Fibroblast of lung (primary cell): ENCODE measurements at regions not wholly inside any gene's neighbourhood (a gene's known extent, or its start where the extent isn't known, plus 50 kb on each side); places are given as distances from the start of the nearest gene placed in this dataset.

Experiments used
- DNase-seq, 2 donors: peaks; one replicate each; pipeline versions ENCODE4 v3.0.0 to v3.0.0-alpha.2; 2010; ENCODE audit warnings: low read depth in 2 of 2
- H2AFZ ChIP-seq: 2 replicates; pipeline ENCODE4 v1.5.1; 2012; ENCODE audit warnings: low read length, control low read depth, inconsistent platforms
- H3K27ac ChIP-seq: 2 replicates; pipeline ENCODE4 v1.5.1; 2011; ENCODE audit warnings: low read length, control low read depth; ENCODE audit not compliant: insufficient read depth
- H3K27me3 ChIP-seq: 2 replicates; pipeline ENCODE4 v1.5.1; 2011; ENCODE audit warnings: mild to moderate bottlenecking, low read length; ENCODE audit not compliant: control insufficient read depth, insufficient read depth
- H3K36me3 ChIP-seq: 2 replicates; pipeline ENCODE4 v1.5.1; 2011; ENCODE audit warnings: low read length; ENCODE audit not compliant: control insufficient read depth, insufficient read depth
- H3K4me1 ChIP-seq: 2 replicates; pipeline ENCODE4 v1.5.1; 2011; ENCODE audit warnings: low read length; ENCODE audit not compliant: control insufficient read depth, insufficient read depth; ENCODE audit errors: extremely low read depth
- H3K4me2 ChIP-seq: 2 replicates; pipeline ENCODE4 v1.5.1; 2011; ENCODE audit warnings: low read length, control low read depth; ENCODE audit not compliant: insufficient read depth; ENCODE audit errors: extremely low read depth
- H3K4me3 ChIP-seq, 4 experiments: fragments of 200-600 bp in 1 of 4; sonication (generic) in 1 of 4; replicated peaks in 1 of 4; 2 replicates each; pipeline ENCODE4 v1.5.1; 2011 to 2016; ENCODE audit warnings: low read length in 4 of 4, low read depth in 3 of 4, mild to moderate bottlenecking in 3 of 4, control low read depth in 2 of 4, inconsistent platforms in 1 of 4, mixed read lengths in 1 of 4; ENCODE audit not compliant: insufficient read depth in 1 of 4; ENCODE audit errors: control extremely low read depth in 1 of 4
- H3K79me2 ChIP-seq: 2 replicates; pipeline ENCODE4 v1.5.1; 2012; ENCODE audit warnings: mild to moderate bottlenecking, low read length, inconsistent platforms; ENCODE audit not compliant: control insufficient read depth, insufficient read depth
- H3K9ac ChIP-seq: 2 replicates; pipeline ENCODE4 v1.5.1; 2011; ENCODE audit warnings: mild to moderate bottlenecking, low read length, control low read depth; ENCODE audit not compliant: insufficient read depth
- H3K9me3 ChIP-seq: 2 replicates; pipeline ENCODE4 v1.5.1; 2012; ENCODE audit warnings: low read depth, low read length; ENCODE audit not compliant: control insufficient read depth, insufficient read depth
- H4K20me1 ChIP-seq: 2 replicates; pipeline ENCODE4 v1.5.1; 2011; ENCODE audit warnings: low read length; ENCODE audit not compliant: control insufficient read depth, insufficient read depth; ENCODE audit errors: extremely low read depth
- CTCF ChIP-seq, 2 donors: IDR thresholded peaks in 1 of 2; conservative IDR thresholded peaks in 1 of 2; 1 replicate in 1 of 2; 2 replicates in 1 of 2; pipeline ENCODE4 v1.5.1; 2011 to 2012; ENCODE audit warnings: low read length in 2 of 2, control low read depth in 1 of 2, inconsistent platforms in 1 of 2, low read depth in 1 of 2, mild to moderate bottlenecking in 1 of 2
- EZH2 ChIP-seq: IDR thresholded peaks from 2 replicates; pipeline ENCODE4 v1.5.1; 2012; ENCODE audit warnings: low read length, control low read depth, mild to moderate bottlenecking; ENCODE audit errors: missing control alignments

GRCh38 chr18:22838221-22838620, 94.9 kb upstream of the RBBP8 start:
- Histone ChIP-seq H4K20me1 (no peaks in the 10 kb centered on the region), H3K9ac (no peak overlapping the region), H3K4me1 (peaks cover 5% of the 10 kb centered on the region), H3K79me2 (no peaks in the 10 kb centered on the region), H3K4me3 (no peak overlapping the region), H2AFZ (no peak overlapping the region), H3K9me3 (no peaks in the 10 kb centered on the region), H3K4me2 (no peak overlapping the region), H3K27me3 (no peaks in the 10 kb centered on the region), H3K36me3 (no peaks in the 10 kb centered on the region), H3K27ac (no peak overlapping the region)
- peak in 1 of 2 donors; percentile 38 for DNase-seq
- TF ChIP-seq CTCF (conservative IDR thresholded peaks at IDR 0.05 in 1 of 2, IDR thresholded peaks at IDR 0.05 in 1 of 2; ENCODE audit: low read depth in 1 of 2, low read length in 2 of 2) (no peak), EZH2 (no peak)

- no peaks in the 10 kb centered on the region for H3K36me3 ChIP-seq
- peak overlapping the region; percentile 2 for H2AFZ ChIP-seq
- no peaks in the 10 kb centered on the region for H3K27me3 ChIP-seq
- no peak overlapping the region for H3K27ac ChIP-seq
- peaks cover 5% of the 10 kb centered on the region for H3K4me1 ChIP-seq
- no peaks in the 10 kb centered on the region for H3K9me3 ChIP-seq
- H3K4me3 ChIP-seq = no peak overlapping the region
- no peaks in the 10 kb centered on the region for H4K20me1 ChIP-seq
- TF ChIP-seq CTCF (conservative IDR thresholded peaks at IDR 0.05 in 1 of 2, IDR thresholded peaks at IDR 0.05 in 1 of 2; ENCODE audit: low read depth in 1 of 2, low read length in 2 of 2) = no peak
- no peak for TF ChIP-seq EZH2
- H3K79me2 ChIP-seq = no peaks in the 10 kb centered on the region
- no peak overlapping the region for H3K4me2 ChIP-seq
- no peak overlapping the region for H3K9ac ChIP-seq
- no peak for DNase-seq
These were observed 94.4 kb upstream of the RBBP8 start for GRCh38 chr18:22838639-22839277.

- TF ChIP-seq EZH2 = no peak
- TF ChIP-seq CTCF (conservative IDR thresholded peaks at IDR 0.05 in 1 of 2, IDR thresholded peaks at IDR 0.05 in 1 of 2; ENCODE audit: low read depth in 1 of 2, low read length in 2 of 2) = no peak
- H3K27ac ChIP-seq = no peak overlapping the region
- no peak overlapping the region for H2AFZ ChIP-seq
- no peak overlapping the region for H3K4me3 ChIP-seq
- no peaks in the 10 kb centered on the region for H3K36me3 ChIP-seq
- DNase-seq = no peak
- no peaks in the 10 kb centered on the region for H3K27me3 ChIP-seq
- no peak overlapping the region for H3K4me2 ChIP-seq
- H3K79me2 ChIP-seq = no peaks in the 10 kb centered on the region
- no peak overlapping the region for H3K9ac ChIP-seq
- H3K9me3 ChIP-seq = no peaks in the 10 kb centered on the region
- H4K20me1 ChIP-seq = no peaks in the 10 kb centered on the region
- peaks cover 5% of the 10 kb centered on the region for H3K4me1 ChIP-seq
These were observed 93.7 kb upstream of the RBBP8 start for GRCh38 chr18:22839340-22839821.
